GM21515 (cell line): ENCODE measurements at regions not wholly inside any gene's neighbourhood (a gene's known extent, or its start where the extent isn't known, plus 50 kb on each side); places are given as distances from the start of the nearest gene placed in this dataset.
"Not testable (repeated sequence)": the region's sequence is repeated elsewhere in the genome, so short reads cannot be mapped to it uniquely, and the experiment has no call there.

ENCODE experiments used
- ATAC-seq: cut with Tn5 transposase; IDR thresholded peaks from one replicate; pipeline ENCODE4 v1.9.1; 2021; ENCODE audit not compliant: unreplicated experiment

DNA sequence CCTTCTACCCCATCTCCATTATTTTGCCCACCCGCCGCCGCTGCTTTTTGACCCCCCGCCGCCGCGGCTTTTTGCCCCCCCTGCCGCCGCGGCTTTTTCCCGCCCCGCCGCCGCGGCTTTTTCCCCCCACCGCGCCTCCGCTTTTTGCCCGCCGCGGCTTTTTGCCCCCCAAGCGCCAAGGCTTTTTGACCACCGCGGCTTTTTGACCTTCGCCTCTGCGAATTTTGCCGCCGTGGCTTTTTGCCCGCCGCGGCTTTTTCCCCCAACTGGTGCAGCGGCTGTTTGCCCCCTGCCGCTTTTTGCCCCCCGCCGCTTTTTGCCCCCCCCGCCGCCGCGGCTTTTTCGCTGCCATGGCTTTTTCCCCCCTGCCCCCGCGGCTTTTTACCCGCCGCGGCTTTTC is 137.5 kb upstream of the TP53TG3D start:
- not testable (repeated sequence) for ATAC-seq

DNA sequence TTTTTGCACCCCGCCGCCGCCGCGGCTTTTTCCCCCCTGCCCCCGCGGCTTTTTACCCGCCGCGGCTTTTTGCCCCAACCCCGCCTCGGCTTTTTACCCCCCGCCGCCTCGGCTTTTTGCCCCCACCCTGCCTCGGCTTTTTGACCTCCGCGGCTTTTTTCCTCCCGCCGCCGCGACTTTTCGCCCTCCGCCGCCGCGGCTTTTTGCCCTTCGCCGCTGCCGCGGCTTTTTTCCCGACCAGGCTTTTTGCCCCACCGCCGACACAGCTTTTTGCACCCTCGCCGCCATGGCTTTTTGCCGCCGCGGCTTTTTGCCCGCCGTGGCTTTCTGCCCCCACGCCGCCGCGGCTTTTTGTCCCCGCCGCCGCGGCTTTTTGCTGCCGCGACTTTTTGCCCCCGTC is 137.0 kb upstream of the TP53TG3D start:
- no peak for ATAC-seq

DNA sequence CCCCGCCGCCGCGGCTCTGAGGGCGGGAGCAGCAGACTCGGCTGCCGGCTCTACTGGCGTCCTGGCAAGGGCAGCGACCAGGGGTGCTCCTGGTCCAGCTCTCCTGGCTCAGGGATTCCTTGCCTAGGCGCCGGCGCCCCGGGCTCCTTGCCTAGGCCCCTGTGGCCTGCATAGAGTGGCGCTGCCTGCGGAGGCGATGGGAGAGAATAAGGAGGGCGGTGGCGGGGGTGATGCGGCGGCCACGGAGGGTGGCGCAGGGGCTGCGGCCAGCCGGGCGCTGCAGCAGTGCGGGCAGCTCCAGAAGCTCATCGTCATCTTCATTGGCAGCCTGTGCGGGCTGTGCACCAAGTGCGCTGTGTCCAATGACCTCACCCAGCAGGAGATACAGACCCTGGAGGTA is 136.6 kb upstream of the TP53TG3D start:
- ATAC-seq: not testable (repeated sequence)

DNA sequence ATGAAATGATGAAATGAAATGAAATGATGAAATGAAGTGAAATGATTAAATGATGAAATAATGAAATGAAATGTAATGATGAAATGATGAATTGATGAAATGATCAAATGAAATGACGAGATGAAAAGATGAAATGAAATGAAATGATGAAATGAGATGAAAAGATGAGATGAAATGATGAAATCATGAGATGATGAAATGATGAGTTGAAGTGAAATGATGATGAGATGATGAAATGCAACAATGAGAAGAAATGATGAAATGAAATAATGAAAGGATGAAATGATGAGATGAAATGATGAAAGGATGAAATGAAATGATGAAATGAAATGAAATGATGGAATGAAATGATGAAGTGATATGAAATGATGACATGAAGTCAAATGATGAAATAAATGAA is 132.7 kb upstream of the TP53TG3D start:
- not testable (repeated sequence) for ATAC-seq

DNA sequence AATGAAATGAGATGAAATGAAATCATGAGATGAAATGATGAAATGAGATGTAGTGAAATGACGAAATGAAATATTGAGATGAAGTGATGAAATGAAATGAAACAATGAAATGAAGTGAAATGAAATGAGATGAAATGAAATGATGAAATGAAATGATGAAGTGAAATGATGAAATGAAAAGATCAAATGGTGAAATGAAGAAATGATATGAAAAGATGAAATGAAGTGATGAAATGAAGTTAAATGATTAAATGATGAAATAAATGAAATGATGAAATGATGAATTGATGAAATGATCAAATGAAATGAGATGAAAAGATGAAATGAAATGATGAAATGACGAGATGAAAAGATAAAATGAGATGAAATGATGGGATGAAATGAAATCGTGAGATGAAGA is 132.3 kb upstream of the TP53TG3D start:
- not testable (repeated sequence) for ATAC-seq

DNA sequence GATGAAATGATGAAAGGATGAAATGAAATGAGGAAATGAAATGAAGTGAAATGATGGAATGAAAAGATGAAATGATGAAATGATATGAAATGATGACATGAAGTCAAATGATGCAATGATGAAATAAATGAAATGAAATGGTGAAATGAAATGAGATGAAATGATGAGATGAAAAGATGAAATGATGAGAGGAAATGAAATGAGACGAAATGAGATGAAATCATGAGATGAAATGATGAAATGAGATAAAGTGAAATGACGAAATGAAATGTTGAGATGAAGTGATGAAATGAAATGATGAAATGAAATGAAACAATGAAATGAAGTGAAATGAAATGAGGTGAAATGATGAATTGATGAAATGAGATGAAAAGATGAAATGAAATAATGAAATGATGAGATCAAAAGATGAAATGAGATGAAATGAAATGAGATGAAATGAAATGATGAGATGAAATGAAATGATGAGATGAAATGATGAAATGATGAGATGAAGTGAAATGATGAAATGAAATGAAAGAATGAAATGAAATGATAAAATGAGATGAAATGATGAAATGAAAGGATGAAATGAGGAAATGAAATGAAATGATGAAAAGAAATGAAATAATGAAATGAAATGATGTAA is 131.7 kb upstream of the TP53TG3D start:
- ATAC-seq: not testable (repeated sequence)

DNA sequence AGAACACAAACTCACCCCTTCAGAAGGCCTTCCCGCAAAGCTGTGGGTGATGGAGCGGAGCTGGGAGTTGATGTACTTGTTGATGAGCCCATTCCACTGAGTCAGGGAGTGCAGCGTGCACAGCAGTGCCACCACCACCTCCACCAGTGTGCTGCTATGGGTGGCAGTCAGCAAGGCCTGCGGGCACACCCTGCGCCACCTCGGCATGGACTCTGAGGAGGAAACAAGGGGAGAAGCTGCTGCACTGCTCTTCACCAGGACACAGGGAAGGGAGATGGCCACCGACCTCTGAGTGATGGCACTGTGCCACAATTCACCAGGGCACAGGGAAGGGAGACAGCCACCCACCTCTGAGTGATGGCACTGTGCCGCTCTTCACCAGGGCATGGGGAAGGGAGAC is 100.7 kb upstream of the TP53TG3D start:
- not testable (repeated sequence) for ATAC-seq

DNA sequence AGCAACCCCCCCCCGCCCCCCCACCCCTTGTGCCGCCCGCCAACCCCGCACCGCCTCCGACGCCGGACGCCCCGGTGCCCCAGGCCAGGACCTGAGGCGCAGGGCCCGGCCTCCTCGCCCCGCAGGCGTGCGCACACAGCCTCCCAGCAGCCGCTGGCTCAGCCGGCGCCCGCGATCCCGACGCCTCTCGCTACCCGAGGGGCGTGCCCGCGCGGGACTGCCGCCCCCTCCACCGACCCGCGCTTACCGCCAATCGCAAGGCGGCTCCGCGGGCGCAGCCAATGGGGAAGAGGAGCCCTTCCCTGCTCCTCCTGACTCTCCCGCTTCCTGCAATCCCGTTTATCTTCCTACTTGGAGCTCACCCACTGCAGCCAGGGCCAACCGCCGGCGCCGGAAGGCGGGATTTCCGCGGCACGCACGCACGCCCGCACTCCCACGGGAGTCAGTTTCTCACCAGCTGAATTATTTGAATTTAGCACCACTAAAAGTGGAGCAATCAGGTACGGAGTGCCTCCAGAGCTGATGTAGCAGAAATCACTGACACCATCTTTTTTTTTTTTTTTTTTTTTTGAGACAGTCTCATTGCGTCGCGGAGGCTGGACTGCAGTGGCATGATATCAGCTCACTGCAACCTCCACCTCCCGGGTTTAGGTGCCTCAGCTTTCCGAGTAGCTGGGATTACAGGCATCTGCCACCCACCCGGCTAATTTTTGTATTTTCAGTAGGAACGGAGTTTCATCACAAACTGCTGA is 65.0 kb upstream of the TP53TG3D start:
- not testable (repeated sequence) for ATAC-seq

DNA sequence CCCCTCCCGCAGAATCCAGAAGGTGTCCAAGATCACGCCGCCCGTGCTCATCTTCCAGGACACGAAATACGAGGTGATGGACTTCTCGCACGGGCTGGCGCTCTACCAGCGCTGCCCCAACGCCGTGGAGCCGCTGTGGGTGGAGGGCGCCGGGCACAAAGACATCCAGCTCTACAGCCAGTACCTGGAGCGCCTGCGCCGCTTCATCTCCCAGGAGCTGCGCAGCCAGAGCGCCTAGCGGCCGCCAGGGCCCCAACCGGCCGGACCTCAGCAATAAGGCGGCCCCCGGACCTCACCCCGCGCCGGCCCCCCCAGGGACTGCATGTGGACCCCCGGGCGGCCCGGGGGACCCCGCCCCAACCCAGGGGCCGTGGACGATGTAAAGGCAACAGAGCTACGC is 50.5 kb upstream of the TP53TG3D start:
- not testable (repeated sequence) for ATAC-seq
